GM12892 (cell line): ENCODE measurements at regions not wholly inside any gene's neighbourhood (a gene's known extent, or its start where the extent isn't known, plus 50 kb on each side); places are given as distances from the start of the nearest gene placed in this dataset.
"Not testable (repeated sequence)": the region's sequence is repeated elsewhere in the genome, so short reads cannot be mapped to it uniquely, and the experiment has no call there.

Experiments
- DNase-seq: peaks from one replicate; pipeline ENCODE4 v3.0.0; 2011; ENCODE audit not compliant: insufficient read length
- FAIRE-seq: peaks from 2 replicates; lab custom pipeline; 2011; peaks lifted over from hg19 to GRCh38; lab: Jason Lieb, UNC
- POLR2A ChIP-seq: IDR thresholded peaks from 2 replicates; pipeline ENCODE4 v1.6.1; 2011; ENCODE audit warnings: low read depth, low read length, control low read depth
- POLR2AphosphoS5 ChIP-seq: IDR thresholded peaks from 2 replicates; pipeline ENCODE4 v1.6.1; 2011; ENCODE audit warnings: low read depth, low read length, control low read depth
- TAF1 ChIP-seq: IDR thresholded peaks from 2 replicates; pipeline ENCODE4 v1.6.1; 2011; ENCODE audit warnings: low read depth, mild to moderate bottlenecking, control low read depth, low read length, borderline replicate concordance

GRCh38 chr5:88021141-88021540 is 247.5 kb downstream of the TMEM161B start:
- FAIRE-seq: no peak
- DNase-seq: no peak

GRCh38 chr5:88014984-88015383 is 253.7 kb downstream of the TMEM161B start:
- not testable (repeated sequence) for DNase-seq, FAIRE-seq

More at GRCh38 chr5:88021141-88021540, 247.5 kb downstream of the TMEM161B start:
- no peak for TF ChIP-seq TAF1
- TF ChIP-seq POLR2AphosphoS5: no peak
- TF ChIP-seq POLR2A: no peak

- no peak for FAIRE-seq
- DNase-seq: no peak
- TF ChIP-seq POLR2A (no peak), TAF1 (no peak), POLR2AphosphoS5 (no peak)
These were observed 267.8 kb downstream of the TMEM161B start for GRCh38 chr5:88000877-88001276.

- DNase-seq: no peak
- TF ChIP-seq TAF1: no peak
- no peak for TF ChIP-seq POLR2A
- TF ChIP-seq POLR2AphosphoS5: no peak
- no peak for FAIRE-seq
These were observed 271.0 kb downstream of the TMEM161B start for GRCh38 chr5:87997662-87998061.

GRCh38 chr5:87966213-87966612 is 302.4 kb downstream of the TMEM161B start:
- no peak for TF ChIP-seq POLR2AphosphoS5
- no peak for TF ChIP-seq POLR2A
- no peak for TF ChIP-seq TAF1
- no peak for DNase-seq
- FAIRE-seq: no peak

GRCh38 chr5:87954121-87954520 is 314.5 kb downstream of the TMEM161B start:
- FAIRE-seq (no peak), DNase-seq (no peak)
- TF ChIP-seq POLR2A (no peak), TAF1 (no peak), POLR2AphosphoS5 (no peak)

GRCh38 chr5:87951661-87952060 is 317.0 kb downstream of the TMEM161B start:
- DNase-seq (no peak), FAIRE-seq (no peak)
- no peak for TF ChIP-seq POLR2AphosphoS5
- no peak for TF ChIP-seq TAF1
- no peak for TF ChIP-seq POLR2A

- TF ChIP-seq TAF1: no peak
- no peak for TF ChIP-seq POLR2A
- no peak for TF ChIP-seq POLR2AphosphoS5
- DNase-seq (no peak), FAIRE-seq (no peak)
These were observed 318.7 kb downstream of the TMEM161B start for GRCh38 chr5:87949676-87950631.

- TF ChIP-seq POLR2AphosphoS5: no peak
- no peak for FAIRE-seq
- no peak for DNase-seq
These were observed 320.2 kb downstream of the TMEM161B start for GRCh38 chr5:87948486-87948885.

- TF ChIP-seq POLR2A: no peak
- TF ChIP-seq TAF1: no peak
- no peak for TF ChIP-seq POLR2AphosphoS5
These were observed 322.4 kb downstream of the TMEM161B start for GRCh38 chr5:87946271-87946670.

GRCh38 chr5:87945286-87945650 is 323.4 kb downstream of the TMEM161B start:
- DNase-seq: no peak
- no peak for FAIRE-seq
- TF ChIP-seq POLR2A (no peak), POLR2AphosphoS5 (no peak), TAF1 (no peak)

More at GRCh38 chr5:87946271-87946670, 322.4 kb downstream of the TMEM161B start:
- FAIRE-seq (no peak), DNase-seq (no peak)

- FAIRE-seq (no peak), DNase-seq (no peak)
- TF ChIP-seq POLR2A: no peak
- no peak for TF ChIP-seq POLR2AphosphoS5
- TF ChIP-seq TAF1: no peak
These were observed 323.9 kb downstream of the TMEM161B start for GRCh38 chr5:87944553-87945285.
